ENCODE measurements at regions not wholly inside any gene's neighbourhood (a gene's known extent, or its start where the extent isn't known, plus 50 kb on each side); places are given as distances from the start of the nearest gene placed in this dataset.

GRCh38 chr16:66014221-66014620 is 352.3 kb upstream of the CDH5 start:
- no peak for DNase-seq (ENCODE audit: low read depth)

DNA sequence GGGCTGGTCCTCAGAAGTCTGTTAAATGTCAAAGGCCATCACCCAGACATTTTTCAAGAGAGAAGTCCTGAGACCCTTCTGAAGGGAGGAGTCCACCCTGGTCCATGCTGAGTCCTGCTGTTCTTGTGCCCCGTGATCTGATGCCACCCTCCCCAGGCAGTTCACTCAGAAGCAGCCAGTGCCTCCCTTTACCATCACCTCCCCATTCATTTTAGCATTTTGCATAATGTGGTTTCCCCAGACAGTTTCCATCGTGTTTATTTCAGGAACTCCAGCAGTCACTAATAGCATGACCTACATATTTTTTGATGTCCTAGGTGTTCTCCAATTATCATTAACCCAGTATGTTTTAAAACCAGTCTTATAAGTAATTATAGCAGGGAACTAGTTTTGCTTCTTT is 353.0 kb upstream of the CDH5 start:
- DNase-seq (ENCODE audit: low read depth), result no peak

GRCh38 chr16:66008136-66008535 is 358.4 kb upstream of the CDH5 start:
- no peak for DNase-seq (ENCODE audit: low read depth)

DNA sequence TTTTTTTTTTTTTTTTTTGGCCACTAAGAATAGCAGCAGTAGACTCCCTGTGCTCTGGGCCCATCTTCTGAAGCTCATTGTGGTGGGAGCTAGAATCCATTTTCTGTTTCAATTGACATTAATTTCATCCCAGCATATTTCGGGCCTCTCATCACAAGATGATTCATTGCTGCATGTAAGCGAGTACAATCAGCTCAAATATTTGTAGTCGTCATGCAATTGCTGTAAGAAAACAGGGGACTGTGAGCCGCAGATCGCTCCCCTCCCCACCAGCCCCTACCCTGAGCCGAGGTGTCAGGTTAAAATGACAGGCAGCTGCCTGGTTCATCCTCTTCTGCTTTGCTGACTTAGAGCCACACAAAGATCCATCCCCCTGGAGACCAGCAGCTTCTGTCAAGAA is 358.8 kb upstream of the CDH5 start:
- DNase-seq (ENCODE audit: low read depth), result peak; percentile 50

- DNase-seq (ENCODE audit: low read depth), result no peak
Measured at GRCh38 chr16:66006485-66006884, 360.0 kb upstream of the CDH5 start.

DNA sequence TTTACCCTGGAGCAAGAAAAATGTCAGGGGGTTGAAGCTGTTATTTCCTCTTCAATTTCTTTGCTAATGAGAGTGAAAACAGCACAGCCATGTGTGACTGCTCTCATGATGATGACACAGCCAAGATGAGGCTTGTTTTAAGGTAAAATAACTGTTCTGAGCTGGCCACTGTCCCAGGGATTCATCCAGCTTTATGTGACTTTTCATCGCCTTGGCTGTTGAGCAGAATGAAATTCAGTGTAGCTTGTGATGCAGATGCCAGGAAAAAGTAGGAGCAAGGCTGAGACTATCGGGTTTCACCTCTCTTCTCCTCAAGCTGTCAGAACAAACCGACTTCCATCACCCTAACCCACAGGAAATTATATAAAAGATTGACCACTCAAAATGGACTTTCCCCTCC is 361.8 kb upstream of the CDH5 start:
- no peak for DNase-seq (ENCODE audit: low read depth)

DNA sequence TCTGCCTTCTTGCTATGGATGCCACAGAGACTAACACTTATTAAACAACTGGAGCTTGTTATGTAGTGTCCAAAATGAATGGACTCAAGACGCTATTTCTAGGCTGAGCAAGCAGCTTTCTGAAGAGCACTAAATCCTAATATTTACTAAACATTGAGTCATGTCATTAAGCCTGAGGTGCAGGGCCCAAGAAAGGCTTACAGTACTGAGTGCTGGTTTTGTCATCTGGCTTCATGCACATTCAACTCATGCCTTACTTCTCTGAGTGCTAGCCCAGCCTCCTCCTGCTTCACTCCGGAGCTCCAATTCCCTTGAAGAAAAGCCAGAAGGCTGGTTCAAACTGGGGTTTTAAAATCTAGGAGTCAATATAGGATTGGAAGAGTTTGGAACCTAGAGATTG is 363.3 kb upstream of the CDH5 start:
- DNase-seq (ENCODE audit: low read depth), result no peak

- no peak for DNase-seq (ENCODE audit: low read depth)
Measured at GRCh38 chr16:66002601-66003000, 363.9 kb upstream of the CDH5 start.

GRCh38 chr16:66001432-66001831 is 365.1 kb upstream of the CDH5 start:
- peak; percentile 9 for DNase-seq (ENCODE audit: low read depth)

DNA sequence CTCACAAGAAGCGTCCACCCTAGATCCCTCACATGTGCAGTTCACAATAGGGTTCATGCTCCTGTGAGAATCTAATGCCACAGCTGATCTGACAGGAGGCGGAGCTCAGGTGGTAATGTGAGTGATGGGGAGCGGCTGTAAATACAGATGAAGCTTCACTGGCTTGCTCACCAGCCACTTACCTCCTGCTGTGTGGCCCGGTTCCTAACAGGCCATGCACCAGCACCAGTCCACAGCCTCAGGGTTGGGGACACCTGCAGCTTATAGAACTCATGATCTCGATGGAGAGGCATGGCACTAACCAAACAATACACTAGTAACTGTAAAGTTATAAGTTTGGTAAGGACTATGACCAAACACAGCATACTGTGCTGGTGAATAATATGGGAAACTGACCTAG is 368.0 kb upstream of the CDH5 start:
- DNase-seq (ENCODE audit: low read depth), result no peak

GRCh38 chr16:65994291-65994690 is 372.2 kb upstream of the CDH5 start:
- no peak for DNase-seq (ENCODE audit: low read depth)

DNA sequence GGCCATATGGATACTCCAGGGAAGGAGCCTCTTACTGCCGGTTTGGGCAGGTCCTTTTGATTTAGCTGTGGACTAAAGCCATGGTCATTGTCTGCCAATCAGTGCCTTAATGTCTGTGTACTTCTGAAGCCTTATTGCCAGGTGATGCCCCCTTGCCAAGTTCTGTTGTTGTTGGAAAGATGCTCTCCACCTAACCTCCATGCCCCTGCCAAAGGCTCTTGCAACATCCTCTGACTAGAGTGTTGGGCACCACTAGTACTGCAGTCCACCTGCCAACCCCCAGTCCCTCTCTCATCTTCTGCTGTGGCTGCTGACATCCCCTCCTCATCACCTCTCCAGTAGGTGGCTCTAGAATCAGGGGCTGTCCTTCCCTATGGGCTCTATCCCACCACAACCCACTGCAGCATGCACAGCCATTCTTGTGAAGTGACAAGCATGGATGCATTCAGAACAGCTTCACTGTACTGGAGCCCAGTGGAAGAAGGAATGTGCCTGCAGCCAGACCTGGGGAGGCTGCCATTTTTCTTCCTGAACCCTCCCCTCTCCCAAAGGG is 375.3 kb upstream of the CDH5 start:
- no peak for DNase-seq (ENCODE audit: low read depth)

- DNase-seq (ENCODE audit: low read depth), result no peak
Measured at GRCh38 chr16:65989861-65990604, 376.5 kb upstream of the CDH5 start.

DNA sequence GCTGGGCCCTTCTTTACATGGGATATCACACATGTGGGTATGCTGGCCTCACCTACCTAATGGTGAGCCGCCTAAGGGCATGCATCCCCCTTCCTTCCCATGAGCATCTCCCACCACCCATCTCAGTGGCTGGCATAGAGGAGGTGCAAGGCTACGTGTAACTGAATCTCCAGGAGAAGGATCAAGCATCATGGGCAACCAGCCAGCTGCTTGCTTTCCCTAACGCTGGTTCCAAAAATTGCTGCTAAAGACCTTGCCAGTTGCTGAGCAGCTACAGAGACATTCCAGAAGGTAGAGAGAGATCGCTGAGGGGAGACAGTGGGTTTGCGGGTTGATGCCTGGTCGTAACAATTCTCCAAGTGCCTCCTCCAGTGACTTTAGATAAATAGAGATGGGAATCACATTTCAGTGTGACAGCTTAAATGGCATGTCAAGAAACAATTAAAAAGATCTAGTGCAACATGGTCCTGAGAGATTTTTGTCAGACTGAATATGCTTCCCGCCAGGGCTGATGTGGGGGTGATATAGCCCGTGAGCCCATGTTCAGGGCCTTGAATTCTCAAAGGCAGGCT is 378.4 kb upstream of the CDH5 start:
- DNase-seq (ENCODE audit: low read depth), result no peak

DNA sequence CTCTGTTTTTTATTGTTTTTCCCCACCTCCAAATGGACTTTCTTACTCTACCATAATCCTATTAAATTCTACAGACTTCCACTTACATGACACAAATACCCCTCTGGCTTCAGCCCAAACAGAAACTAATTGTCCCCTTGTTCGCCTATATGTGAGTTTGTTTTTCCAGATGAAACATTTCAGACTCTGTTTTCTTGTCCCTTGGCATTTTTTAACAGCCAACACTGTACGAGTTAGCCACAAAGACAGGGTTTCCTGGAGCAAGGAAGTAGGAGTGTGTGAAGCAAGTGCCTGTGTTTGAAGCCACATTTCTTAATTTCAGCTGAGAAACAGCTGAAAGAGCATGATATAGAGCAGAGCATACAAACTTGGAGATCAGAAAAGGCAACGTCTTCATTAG is 382.2 kb upstream of the CDH5 start:
- DNase-seq (ENCODE audit: low read depth), result no peak

- no peak for DNase-seq (ENCODE audit: low read depth)
Measured at GRCh38 chr16:65981057-65981456, 385.4 kb upstream of the CDH5 start.

DNA sequence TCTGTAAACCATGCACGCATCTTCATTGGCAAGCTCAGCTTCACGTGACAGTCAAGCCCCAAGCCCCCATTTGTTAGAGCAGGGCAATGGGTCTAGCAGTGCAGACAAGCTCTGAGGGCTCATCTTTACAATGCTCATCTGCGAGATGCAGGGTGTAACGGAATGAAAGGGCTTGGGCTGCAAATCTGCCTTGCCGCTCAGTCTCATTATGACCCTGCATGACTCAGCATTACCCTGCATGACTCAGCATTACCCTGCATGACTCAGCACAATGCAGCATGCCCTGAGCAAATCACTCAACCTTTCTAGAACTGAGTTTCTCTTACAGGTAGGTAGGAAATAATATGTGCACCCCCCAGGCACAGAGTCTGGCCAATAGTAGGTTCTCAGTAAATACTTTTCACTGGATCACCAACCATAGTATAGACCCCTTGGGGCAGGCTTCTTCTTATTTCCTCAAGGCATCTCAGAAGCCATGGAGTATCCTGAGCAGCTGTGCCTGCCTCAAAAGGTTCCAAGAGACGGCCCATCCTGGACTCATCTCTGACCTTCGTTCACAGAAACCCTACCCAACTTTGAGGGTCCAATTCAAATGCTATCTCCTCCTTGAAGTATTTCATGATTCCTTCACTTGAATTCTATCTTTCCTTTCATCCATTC is 391.3 kb upstream of the CDH5 start:
- peak; percentile 59 for DNase-seq (ENCODE audit: low read depth)

GRCh38 chr16:65967376-65967775 is 399.1 kb upstream of the CDH5 start:
- DNase-seq (ENCODE audit: low read depth), result peak; percentile 70

DNA sequence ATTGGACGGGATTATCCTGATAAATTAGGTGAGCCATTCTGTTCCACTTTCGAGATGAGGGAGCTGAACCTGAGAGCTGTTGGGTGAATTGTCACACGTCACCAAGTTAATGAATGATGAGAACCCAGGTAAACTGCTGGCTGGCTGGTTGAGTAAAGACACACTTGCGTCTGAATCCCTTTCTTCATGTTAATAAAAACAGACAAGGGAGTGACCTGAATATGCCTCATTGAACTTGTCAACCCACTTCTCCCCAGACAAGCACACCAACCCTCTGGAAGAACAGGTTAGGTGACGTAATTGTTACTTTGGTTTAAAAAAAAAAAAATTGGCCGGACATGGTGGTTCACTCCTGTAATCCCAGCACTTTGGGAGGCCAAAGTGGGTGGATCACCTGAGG is 400.9 kb upstream of the CDH5 start:
- DNase-seq (ENCODE audit: low read depth), result no peak

DNA sequence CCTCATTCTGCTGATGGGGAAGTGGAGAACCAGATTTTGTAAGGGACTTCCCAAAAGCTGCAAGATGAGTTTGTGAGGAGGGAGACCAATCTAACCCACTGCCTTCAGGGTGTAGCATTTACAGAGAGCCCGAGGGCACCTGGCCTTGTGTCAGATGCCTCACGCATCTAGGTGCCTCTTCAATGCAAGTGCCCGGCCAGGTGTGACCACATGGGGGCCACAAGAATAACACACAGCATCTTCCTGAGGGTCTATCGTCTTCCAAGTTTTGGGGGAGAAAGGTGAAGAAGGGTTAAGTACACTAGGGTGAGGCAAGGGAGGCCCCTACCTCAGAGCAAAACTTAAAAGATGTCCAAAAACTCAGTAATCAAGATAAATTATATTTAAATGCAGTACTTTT is 401.7 kb upstream of the CDH5 start:
- DNase-seq (ENCODE audit: low read depth), result no peak

GRCh38 chr16:65961476-65962143 is 404.9 kb upstream of the CDH5 start:
- DNase-seq (ENCODE audit: low read depth), result no peak

- DNase-seq (ENCODE audit: low read depth), result no peak
Measured at GRCh38 chr16:65959983-65960382, 406.5 kb upstream of the CDH5 start.

DNA sequence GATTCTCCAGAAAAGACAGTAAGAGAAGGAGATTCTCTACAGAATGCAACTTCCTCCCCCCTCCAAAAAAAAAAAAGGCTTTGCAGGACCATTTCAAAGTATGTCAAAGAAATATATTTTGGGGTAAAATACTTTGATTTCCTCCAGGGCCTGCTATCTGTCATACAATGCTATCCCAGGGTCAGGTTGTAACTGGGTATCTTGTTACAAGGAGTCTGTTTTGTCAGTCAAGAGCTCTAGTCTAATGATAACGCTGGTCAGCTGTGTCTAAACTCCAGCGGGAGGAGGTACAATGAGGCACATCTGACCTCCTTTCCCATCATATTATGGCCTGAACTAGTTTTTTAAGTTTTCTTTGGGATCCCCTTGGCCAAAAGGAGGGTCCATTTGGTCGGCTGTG is 408.4 kb upstream of the CDH5 start:
- DNase-seq (ENCODE audit: low read depth), result no peak
